ENCODE measurements at regions not wholly inside any gene's neighbourhood (a gene's known extent, or its start where the extent isn't known, plus 50 kb on each side); places are given as distances from the start of the nearest gene placed in this dataset.

- no peak for DNase-seq (ENCODE audit: low spot score)
- H3K36me3 Mint-ChIP-seq (ENCODE audit: low read depth), result no peaks in the 10 kb centered on the region
- H3K4me3 Mint-ChIP-seq, result no peak overlapping the region
- H3K27ac Mint-ChIP-seq, result no peak overlapping the region
- H3K27me3 Mint-ChIP-seq (ENCODE audit: low read depth), result no peaks in the 10 kb centered on the region
- no peaks in the 10 kb centered on the region for H3K9me3 Mint-ChIP-seq
- H3K4me1 Mint-ChIP-seq (ENCODE audit: low read depth), result no peaks in the 10 kb centered on the region
These were observed 810.2 kb downstream of the MAFB start for GRCh38 chr20:39878809-39879208.

GRCh38 chr20:39878320-39878719 lies 810.7 kb downstream of the MAFB start:
- Mint-ChIP-seq H3K36me3 (ENCODE audit: low read depth) (no peaks in the 10 kb centered on the region), H3K27ac (no peak overlapping the region), H3K4me3 (no peak overlapping the region), H3K9me3 (no peaks in the 10 kb centered on the region), H3K4me1 (ENCODE audit: low read depth) (no peaks in the 10 kb centered on the region), H3K27me3 (ENCODE audit: low read depth) (no peaks in the 10 kb centered on the region)
- no peak for DNase-seq (ENCODE audit: low spot score)

- H3K36me3 Mint-ChIP-seq (ENCODE audit: low read depth), result no peaks in the 10 kb centered on the region
- no peak overlapping the region for H3K27ac Mint-ChIP-seq
- no peaks in the 10 kb centered on the region for H3K9me3 Mint-ChIP-seq
- H3K4me1 Mint-ChIP-seq (ENCODE audit: low read depth), result no peaks in the 10 kb centered on the region
- no peaks in the 10 kb centered on the region for H3K27me3 Mint-ChIP-seq (ENCODE audit: low read depth)
- DNase-seq (ENCODE audit: low spot score), result no peak
- H3K4me3 Mint-ChIP-seq, result no peak overlapping the region
These were observed 811.2 kb downstream of the MAFB start for GRCh38 chr20:39877788-39878187.

GRCh38 chr20:39876976-39877635 lies 811.9 kb downstream of the MAFB start:
- no peaks in the 10 kb centered on the region for H3K27me3 Mint-ChIP-seq (ENCODE audit: low read depth)
- H3K4me3 Mint-ChIP-seq, result no peak overlapping the region
- H3K36me3 Mint-ChIP-seq (ENCODE audit: low read depth), result no peaks in the 10 kb centered on the region
- H3K27ac Mint-ChIP-seq, result no peak overlapping the region
- H3K9me3 Mint-ChIP-seq, result no peaks in the 10 kb centered on the region
- no peaks in the 10 kb centered on the region for H3K4me1 Mint-ChIP-seq (ENCODE audit: low read depth)
- no peak for DNase-seq (ENCODE audit: low spot score)

GRCh38 chr20:39875492-39876110 lies 813.4 kb downstream of the MAFB start:
- Mint-ChIP-seq H3K27me3 (ENCODE audit: low read depth) (no peaks in the 10 kb centered on the region), H3K27ac (no peak overlapping the region), H3K4me3 (no peak overlapping the region), H3K9me3 (no peaks in the 10 kb centered on the region), H3K36me3 (ENCODE audit: low read depth) (no peaks in the 10 kb centered on the region), H3K4me1 (ENCODE audit: low read depth) (no peaks in the 10 kb centered on the region)
- no peak for DNase-seq (ENCODE audit: low spot score)

- Mint-ChIP-seq H3K9me3 (no peaks in the 10 kb centered on the region), H3K4me3 (no peak overlapping the region), H3K27me3 (ENCODE audit: low read depth) (no peaks in the 10 kb centered on the region), H3K4me1 (ENCODE audit: low read depth) (no peaks in the 10 kb centered on the region), H3K36me3 (ENCODE audit: low read depth) (no peaks in the 10 kb centered on the region), H3K27ac (no peak overlapping the region)
- peak; percentile 10 for DNase-seq (ENCODE audit: low spot score)
These were observed 814.8 kb downstream of the MAFB start for GRCh38 chr20:39874049-39874893.

GRCh38 chr20:39873286-39873685 lies 815.8 kb downstream of the MAFB start:
- no peaks in the 10 kb centered on the region for H3K9me3 Mint-ChIP-seq
- no peak overlapping the region for H3K4me3 Mint-ChIP-seq
- H3K4me1 Mint-ChIP-seq (ENCODE audit: low read depth), result no peaks in the 10 kb centered on the region
- no peaks in the 10 kb centered on the region for H3K27me3 Mint-ChIP-seq (ENCODE audit: low read depth)
- H3K36me3 Mint-ChIP-seq (ENCODE audit: low read depth), result no peaks in the 10 kb centered on the region
- DNase-seq (ENCODE audit: low spot score), result no peak
- H3K27ac Mint-ChIP-seq, result no peak overlapping the region

- H3K4me1 Mint-ChIP-seq (ENCODE audit: low read depth), result no peaks in the 10 kb centered on the region
- H3K4me3 Mint-ChIP-seq, result no peak overlapping the region
- H3K9me3 Mint-ChIP-seq, result no peaks in the 10 kb centered on the region
- DNase-seq (ENCODE audit: low spot score), result no peak
- H3K36me3 Mint-ChIP-seq (ENCODE audit: low read depth), result no peaks in the 10 kb centered on the region
- no peaks in the 10 kb centered on the region for H3K27me3 Mint-ChIP-seq (ENCODE audit: low read depth)
- no peak overlapping the region for H3K27ac Mint-ChIP-seq
These were observed 818.0 kb downstream of the MAFB start for GRCh38 chr20:39871013-39871412.

- DNase-seq (ENCODE audit: low spot score), result no peak
- Mint-ChIP-seq H3K36me3 (ENCODE audit: low read depth) (no peaks in the 10 kb centered on the region), H3K27me3 (ENCODE audit: low read depth) (no peaks in the 10 kb centered on the region), H3K27ac (no peak overlapping the region), H3K4me3 (no peak overlapping the region), H3K4me1 (ENCODE audit: low read depth) (no peaks in the 10 kb centered on the region), H3K9me3 (no peaks in the 10 kb centered on the region)
These were observed 823.6 kb downstream of the MAFB start for GRCh38 chr20:39865446-39865845.

- H3K9me3 Mint-ChIP-seq, result no peaks in the 10 kb centered on the region
These were observed 826.6 kb downstream of the MAFB start for GRCh38 chr20:39862470-39862891.

GRCh38 chr20:39861381-39861780 lies 827.7 kb downstream of the MAFB start:
- no peaks in the 10 kb centered on the region for H3K4me1 Mint-ChIP-seq (ENCODE audit: low read depth)
- H3K9me3 Mint-ChIP-seq, result no peaks in the 10 kb centered on the region
- H3K4me3 Mint-ChIP-seq, result no peak overlapping the region
- H3K36me3 Mint-ChIP-seq (ENCODE audit: low read depth), result no peaks in the 10 kb centered on the region
- H3K27ac Mint-ChIP-seq, result no peak overlapping the region
- H3K27me3 Mint-ChIP-seq (ENCODE audit: low read depth), result no peaks in the 10 kb centered on the region
- no peak for DNase-seq (ENCODE audit: low spot score)

More at GRCh38 chr20:39862470-39862891, 826.6 kb downstream of the MAFB start:
- DNase-seq (ENCODE audit: low spot score), result no peak
- Mint-ChIP-seq H3K27me3 (ENCODE audit: low read depth) (no peaks in the 10 kb centered on the region), H3K36me3 (ENCODE audit: low read depth) (no peaks in the 10 kb centered on the region), H3K4me1 (ENCODE audit: low read depth) (no peaks in the 10 kb centered on the region), H3K4me3 (no peak overlapping the region), H3K27ac (no peak overlapping the region)

- Mint-ChIP-seq H3K9me3 (no peaks in the 10 kb centered on the region), H3K36me3 (ENCODE audit: low read depth) (no peaks in the 10 kb centered on the region), H3K4me1 (ENCODE audit: low read depth) (no peaks in the 10 kb centered on the region), H3K4me3 (no peak overlapping the region), H3K27me3 (ENCODE audit: low read depth) (no peaks in the 10 kb centered on the region), H3K27ac (no peak overlapping the region)
- DNase-seq (ENCODE audit: low spot score), result no peak
These were observed 831.2 kb downstream of the MAFB start for GRCh38 chr20:39857835-39858234.

GRCh38 chr20:39857187-39857586 lies 831.8 kb downstream of the MAFB start:
- H3K4me1 Mint-ChIP-seq (ENCODE audit: low read depth), result no peaks in the 10 kb centered on the region
- H3K27ac Mint-ChIP-seq, result no peak overlapping the region
- no peaks in the 10 kb centered on the region for H3K36me3 Mint-ChIP-seq (ENCODE audit: low read depth)
- H3K4me3 Mint-ChIP-seq, result no peak overlapping the region
- no peaks in the 10 kb centered on the region for H3K9me3 Mint-ChIP-seq
- no peaks in the 10 kb centered on the region for H3K27me3 Mint-ChIP-seq (ENCODE audit: low read depth)
- DNase-seq (ENCODE audit: low spot score), result no peak

- Mint-ChIP-seq H3K27me3 (ENCODE audit: low read depth) (no peaks in the 10 kb centered on the region), H3K9me3 (no peaks in the 10 kb centered on the region), H3K36me3 (ENCODE audit: low read depth) (no peaks in the 10 kb centered on the region), H3K27ac (no peak overlapping the region), H3K4me1 (ENCODE audit: low read depth) (no peaks in the 10 kb centered on the region), H3K4me3 (no peak overlapping the region)
- DNase-seq (ENCODE audit: low spot score), result no peak
These were observed 833.2 kb downstream of the MAFB start for GRCh38 chr20:39855799-39856198.

Data from T-helper 2 cell treated with Interferon-gamma antibody and Interleukin-4, amounts not matched to agents 5 μg/mL and 100 μg/mL, for 36 hours (primary cell).